ENCODE measurements at regions not wholly inside any gene's neighbourhood (a gene's known extent, or its start where the extent isn't known, plus 50 kb on each side); places are given as distances from the start of the nearest gene placed in this dataset.

- DNase-seq, result no peak
Observed at GRCh38 chr1:229098903-229099578, 171.9 kb upstream of the RAB4A start.

- DNase-seq, result no peak
Observed at GRCh38 chr1:229101011-229101871, 169.7 kb upstream of the RAB4A start.

GRCh38 chr1:229102741-229103391 is 168.0 kb upstream of the RAB4A start:
- DNase-seq, result no peak

- no peak for DNase-seq
Observed at GRCh38 chr1:229104654-229105053, 166.3 kb upstream of the RAB4A start.

GRCh38 chr1:229105109-229105508 is 165.8 kb upstream of the RAB4A start:
- no peak for DNase-seq

- no peak for DNase-seq
Observed at GRCh38 chr1:229105822-229106525, 164.9 kb upstream of the RAB4A start.

GRCh38 chr1:229106526-229107125 is 164.3 kb upstream of the RAB4A start:
- DNase-seq, result no peak

GRCh38 chr1:229107304-229107815 is 163.6 kb upstream of the RAB4A start:
- DNase-seq, result no peak

GRCh38 chr1:229107972-229108371 is 162.9 kb upstream of the RAB4A start:
- DNase-seq, result no peak

- DNase-seq, result no peak
Observed at GRCh38 chr1:229108598-229109201, 162.2 kb upstream of the RAB4A start.

GRCh38 chr1:229109320-229109761 is 161.6 kb upstream of the RAB4A start:
- no peak for DNase-seq

GRCh38 chr1:229110986-229111385 is 159.9 kb upstream of the RAB4A start:
- DNase-seq, result no peak

- no peak for DNase-seq
Observed at GRCh38 chr1:229111703-229112319, 159.1 kb upstream of the RAB4A start.

GRCh38 chr1:229112832-229113548 is 157.9 kb upstream of the RAB4A start:
- no peak for DNase-seq

GRCh38 chr1:229114315-229114714 is 156.6 kb upstream of the RAB4A start:
- no peak for DNase-seq

- no peak for DNase-seq
Observed at GRCh38 chr1:229114850-229115365, 156.0 kb upstream of the RAB4A start.

GRCh38 chr1:229116114-229116513 is 154.8 kb upstream of the RAB4A start:
- no peak for DNase-seq

- DNase-seq, result no peak
Observed at GRCh38 chr1:229117664-229118300, 153.1 kb upstream of the RAB4A start.

GRCh38 chr1:229118477-229119061 is 152.3 kb upstream of the RAB4A start:
- no peak for DNase-seq

- no peak for DNase-seq
Observed at GRCh38 chr1:229119161-229119560, 151.8 kb upstream of the RAB4A start.
